ENCODE measurements at regions not wholly inside any gene's neighbourhood (a gene's known extent, or its start where the extent isn't known, plus 50 kb on each side); places are given as distances from the start of the nearest gene placed in this dataset.

DNA sequence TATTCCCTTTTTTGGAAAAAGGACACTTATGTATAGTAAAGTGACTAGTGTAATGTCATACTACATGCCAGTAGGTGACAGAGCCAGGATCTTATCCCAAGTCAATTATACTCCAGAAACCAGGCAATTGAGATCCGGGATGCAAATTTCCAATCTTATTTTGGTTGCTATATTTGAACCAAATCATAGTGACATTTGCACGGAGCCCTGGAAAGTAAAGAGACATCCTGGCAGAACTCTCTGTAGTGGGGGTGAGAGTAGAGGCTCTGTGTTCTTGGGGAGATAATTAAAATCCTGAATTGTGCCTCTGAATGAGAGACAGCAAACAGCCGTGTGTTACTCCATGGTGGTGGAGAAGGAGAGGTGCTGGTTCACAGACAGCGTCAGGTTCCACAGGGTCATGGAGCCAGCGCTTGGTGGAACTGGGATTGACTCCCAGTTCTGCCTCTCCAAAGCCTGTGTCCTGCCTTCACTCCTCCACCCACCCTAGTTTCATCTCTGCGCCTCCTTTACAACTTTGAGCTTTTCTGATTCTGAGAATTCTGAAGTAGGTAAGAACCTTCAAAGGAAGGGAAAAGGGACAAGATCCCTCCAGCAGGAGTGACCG, 432.3 kb downstream of the PTPRU start:
- TF ChIP-seq DDIT3 (CRISPR knock-in tag; IDR thresholded peaks at IDR 0.05): no peak
- no peak for TF ChIP-seq TAF1 (CRISPR knock-in tag; IDR thresholded peaks at IDR 0.05)
- no peak for TF ChIP-seq NFIB (CRISPR knock-in tag; IDR thresholded peaks at IDR 0.05; ENCODE audit: borderline replicate concordance)
- TF ChIP-seq, protein P1, sequence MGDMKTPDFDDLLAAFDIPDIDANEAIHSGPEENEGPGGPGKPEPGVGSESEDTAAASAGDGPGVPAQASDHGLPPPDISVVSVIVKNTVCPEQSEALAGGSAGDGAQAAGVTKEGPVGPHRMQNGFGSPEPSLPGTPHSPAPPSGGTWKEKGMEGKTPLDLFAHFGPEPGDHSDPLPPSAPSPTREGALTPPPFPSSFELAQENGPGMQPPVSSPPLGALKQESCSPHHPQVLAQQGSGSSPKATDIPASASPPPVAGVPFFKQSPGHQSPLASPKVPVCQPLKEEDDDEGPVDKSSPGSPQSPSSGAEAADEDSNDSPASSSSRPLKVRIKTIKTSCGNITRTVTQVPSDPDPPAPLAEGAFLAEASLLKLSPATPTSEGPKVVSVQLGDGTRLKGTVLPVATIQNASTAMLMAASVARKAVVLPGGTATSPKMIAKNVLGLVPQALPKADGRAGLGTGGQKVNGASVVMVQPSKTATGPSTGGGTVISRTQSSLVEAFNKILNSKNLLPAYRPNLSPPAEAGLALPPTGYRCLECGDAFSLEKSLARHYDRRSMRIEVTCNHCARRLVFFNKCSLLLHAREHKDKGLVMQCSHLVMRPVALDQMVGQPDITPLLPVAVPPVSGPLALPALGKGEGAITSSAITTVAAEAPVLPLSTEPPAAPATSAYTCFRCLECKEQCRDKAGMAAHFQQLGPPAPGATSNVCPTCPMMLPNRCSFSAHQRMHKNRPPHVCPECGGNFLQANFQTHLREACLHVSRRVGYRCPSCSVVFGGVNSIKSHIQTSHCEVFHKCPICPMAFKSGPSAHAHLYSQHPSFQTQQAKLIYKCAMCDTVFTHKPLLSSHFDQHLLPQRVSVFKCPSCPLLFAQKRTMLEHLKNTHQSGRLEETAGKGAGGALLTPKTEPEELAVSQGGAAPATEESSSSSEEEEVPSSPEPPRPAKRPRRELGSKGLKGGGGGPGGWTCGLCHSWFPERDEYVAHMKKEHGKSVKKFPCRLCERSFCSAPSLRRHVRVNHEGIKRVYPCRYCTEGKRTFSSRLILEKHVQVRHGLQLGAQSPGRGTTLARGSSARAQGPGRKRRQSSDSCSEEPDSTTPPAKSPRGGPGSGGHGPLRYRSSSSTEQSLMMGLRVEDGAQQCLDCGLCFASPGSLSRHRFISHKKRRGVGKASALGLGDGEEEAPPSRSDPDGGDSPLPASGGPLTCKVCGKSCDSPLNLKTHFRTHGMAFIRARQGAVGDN (CRISPR knock-in tag; IDR thresholded peaks at IDR 0.05): no peak
- no peak for TF ChIP-seq CHD4 (IDR thresholded peaks at IDR 0.05; ENCODE audit: borderline replicate concordance, low read length)
- TF ChIP-seq POGZ (CRISPR knock-in tag; IDR thresholded peaks at IDR 0.05): no peak
- TF ChIP-seq ZNF816 (CRISPR knock-in tag; IDR thresholded peaks at IDR 0.05; ENCODE audit: borderline replicate concordance): no peak
- no peak for TF ChIP-seq NFE2L1 (CRISPR knock-in tag; IDR thresholded peaks at IDR 0.05; ENCODE audit: borderline replicate concordance)
- TF ChIP-seq ZSCAN12 (CRISPR knock-in tag; IDR thresholded peaks at IDR 0.05): no peak
- TF ChIP-seq, protein P2, sequence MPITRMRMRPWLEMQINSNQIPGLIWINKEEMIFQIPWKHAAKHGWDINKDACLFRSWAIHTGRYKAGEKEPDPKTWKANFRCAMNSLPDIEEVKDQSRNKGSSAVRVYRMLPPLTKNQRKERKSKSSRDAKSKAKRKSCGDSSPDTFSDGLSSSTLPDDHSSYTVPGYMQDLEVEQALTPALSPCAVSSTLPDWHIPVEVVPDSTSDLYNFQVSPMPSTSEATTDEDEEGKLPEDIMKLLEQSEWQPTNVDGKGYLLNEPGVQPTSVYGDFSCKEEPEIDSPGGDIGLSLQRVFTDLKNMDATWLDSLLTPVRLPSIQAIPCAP (CRISPR knock-in tag; IDR thresholded peaks at IDR 0.05; ENCODE audit: low read depth): no peak
- TF ChIP-seq, protein P3, sequence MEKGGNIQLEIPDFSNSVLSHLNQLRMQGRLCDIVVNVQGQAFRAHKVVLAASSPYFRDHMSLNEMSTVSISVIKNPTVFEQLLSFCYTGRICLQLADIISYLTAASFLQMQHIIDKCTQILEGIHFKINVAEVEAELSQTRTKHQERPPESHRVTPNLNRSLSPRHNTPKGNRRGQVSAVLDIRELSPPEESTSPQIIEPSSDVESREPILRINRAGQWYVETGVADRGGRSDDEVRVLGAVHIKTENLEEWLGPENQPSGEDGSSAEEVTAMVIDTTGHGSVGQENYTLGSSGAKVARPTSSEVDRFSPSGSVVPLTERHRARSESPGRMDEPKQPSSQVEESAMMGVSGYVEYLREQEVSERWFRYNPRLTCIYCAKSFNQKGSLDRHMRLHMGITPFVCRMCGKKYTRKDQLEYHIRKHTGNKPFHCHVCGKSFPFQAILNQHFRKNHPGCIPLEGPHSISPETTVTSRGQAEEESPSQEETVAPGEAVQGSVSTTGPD (CRISPR knock-in tag; IDR thresholded peaks at IDR 0.05): no peak
- no peak for TF ChIP-seq ZNF644 (CRISPR knock-in tag; IDR thresholded peaks at IDR 0.05; ENCODE audit: low read depth)
- TF ChIP-seq, protein P4, sequence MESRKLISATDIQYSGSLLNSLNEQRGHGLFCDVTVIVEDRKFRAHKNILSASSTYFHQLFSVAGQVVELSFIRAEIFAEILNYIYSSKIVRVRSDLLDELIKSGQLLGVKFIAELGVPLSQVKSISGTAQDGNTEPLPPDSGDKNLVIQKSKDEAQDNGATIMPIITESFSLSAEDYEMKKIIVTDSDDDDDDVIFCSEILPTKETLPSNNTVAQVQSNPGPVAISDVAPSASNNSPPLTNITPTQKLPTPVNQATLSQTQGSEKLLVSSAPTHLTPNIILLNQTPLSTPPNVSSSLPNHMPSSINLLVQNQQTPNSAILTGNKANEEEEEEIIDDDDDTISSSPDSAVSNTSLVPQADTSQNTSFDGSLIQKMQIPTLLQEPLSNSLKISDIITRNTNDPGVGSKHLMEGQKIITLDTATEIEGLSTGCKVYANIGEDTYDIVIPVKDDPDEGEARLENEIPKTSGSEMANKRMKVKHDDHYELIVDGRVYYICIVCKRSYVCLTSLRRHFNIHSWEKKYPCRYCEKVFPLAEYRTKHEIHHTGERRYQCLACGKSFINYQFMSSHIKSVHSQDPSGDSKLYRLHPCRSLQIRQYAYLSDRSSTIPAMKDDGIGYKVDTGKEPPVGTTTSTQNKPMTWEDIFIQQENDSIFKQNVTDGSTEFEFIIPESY (CRISPR knock-in tag; IDR thresholded peaks at IDR 0.05): no peak
- TF ChIP-seq MIER3 (CRISPR knock-in tag; IDR thresholded peaks at IDR 0.05; ENCODE audit: borderline replicate concordance): no peak
- POLR2A ChIA-PET: no interaction called here
- Histone ChIP-seq H3K4me3 (replicated peaks in 1 of 3; ENCODE audit: insufficient read depth in 1 of 3, low read depth in 2 of 3, low read length in 3 of 3) (no peak overlapping the region), H3K27ac (ENCODE audit: extremely low read length, insufficient read depth, low read length) (no peak overlapping the region), H2AFZ (ENCODE audit: low read length) (no peak overlapping the region), H3K27me3 (ENCODE audit: control insufficient read depth in 1 of 2, insufficient read depth in 2 of 2, low read length in 2 of 2) (no peaks in the 10 kb centered on the region; a peak in 1 of 5 replicates), H3K4me1 (ENCODE audit: insufficient read depth, low read length) (no peaks in the 10 kb centered on the region), H3K79me2 (ENCODE audit: insufficient read depth, low read length) (no peaks in the 10 kb centered on the region), H4K20me1 (ENCODE audit: insufficient read depth, low read length) (no peaks in the 10 kb centered on the region), H3K4me2 (ENCODE audit: low read depth, low read length) (no peak overlapping the region), H3K36me3 (replicated peaks in 1 of 2; ENCODE audit: control insufficient read depth in 1 of 2, insufficient read depth in 2 of 2, low read length in 2 of 2) (no peaks in the 10 kb centered on the region), H3K9ac (ENCODE audit: insufficient read depth, low read depth, low read length) (no peak overlapping the region), H3K9me3 (ENCODE audit: low read length) (no peaks in the 10 kb centered on the region)
- in situ Hi-C loops (cut with HindIII; ENCODE audit: extremely low pct_ligation_motif_present, low pct_unique_long_range_greater_than_20kb) (no loop called here), intact Hi-C loops (cut with micrococcal nuclease; ENCODE audit: unreplicated experiment) (no loop called here)
- BruUV-seq (replicated peaks): no TSS peak
- CTCF ChIA-PET (ENCODE audit: low intra/inter-chr PET ratio, low total read pairs): no interaction called here
- 26% methylated on average over 7 of the region's 7 CpGs for WGBS (ENCODE audit: low lambda C conversion rate)
- FAIRE-seq: no peak
- no peak for DNase-seq (ENCODE audit: low spot score)
- ATAC-seq: no peak
